ENCODE measurements at regions not wholly inside any gene's neighbourhood (a gene's known extent, or its start where the extent isn't known, plus 50 kb on each side); places are given as distances from the start of the nearest gene placed in this dataset.
"Not testable (repeated sequence)": the region's sequence is repeated elsewhere in the genome, so short reads cannot be mapped to it uniquely, and the experiment has no call there.

DNA sequence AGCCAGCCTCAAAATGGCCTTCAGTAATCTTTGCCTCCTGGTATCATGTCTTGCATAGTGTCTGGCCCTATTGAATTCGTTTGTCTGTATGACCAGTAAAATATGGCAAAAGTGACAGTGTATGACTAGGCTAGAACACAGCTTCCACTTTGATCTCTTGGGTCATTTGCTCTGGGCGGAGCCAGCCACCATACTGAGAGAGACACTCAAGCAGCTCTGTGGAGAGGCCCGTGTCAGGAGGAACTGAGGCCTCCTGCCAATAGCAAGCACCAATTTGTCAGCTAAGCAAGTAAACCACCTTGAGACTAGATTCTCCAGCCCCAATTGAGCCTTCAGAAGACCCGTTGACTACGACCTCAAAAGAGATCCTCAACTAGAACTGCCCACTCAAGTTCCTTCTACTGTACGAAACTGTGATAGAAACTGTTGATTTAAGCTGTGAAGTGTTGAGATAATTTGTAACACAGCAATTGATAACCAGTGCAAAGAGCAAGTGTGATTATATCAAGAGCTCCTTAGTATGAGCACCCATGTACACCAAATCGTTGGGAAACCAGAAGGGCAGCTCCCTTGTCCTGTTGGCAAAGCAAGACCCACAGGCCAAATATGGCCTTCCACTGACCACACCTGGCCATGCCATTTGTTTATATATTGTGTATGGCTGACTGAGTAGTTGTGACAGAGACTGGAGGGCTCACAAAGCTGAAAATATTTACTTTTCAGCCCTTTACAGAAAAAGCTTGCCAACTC, 52.7 kb upstream of the SERBP1 start:
- intact Hi-C loops (cut with DNase I): no loop called here
- no peak for ATAC-seq

DNA sequence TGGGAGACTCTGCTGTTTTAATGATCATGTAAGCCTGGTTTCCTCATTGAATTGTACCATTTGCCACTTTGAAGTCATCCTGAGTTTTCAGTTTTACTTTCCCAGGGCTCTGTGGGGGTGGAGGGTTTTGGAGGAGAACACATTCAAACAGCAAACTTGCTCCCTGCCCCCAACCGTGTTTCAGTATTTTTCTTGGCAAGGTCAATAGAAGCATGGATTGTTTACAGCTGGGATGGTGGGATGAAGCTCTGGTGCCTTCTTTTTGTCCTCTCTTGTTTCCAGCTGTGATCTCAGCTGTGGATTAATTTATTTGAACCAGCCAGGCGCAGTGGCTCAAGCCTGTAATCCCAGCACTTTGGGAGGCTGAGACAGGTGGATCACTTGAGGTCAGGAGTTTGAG, 54.3 kb upstream of the SERBP1 start:
- no peak for DNase-seq (ENCODE audit: missing footprints)
- intact Hi-C loops (cut with DNase I): no loop called here
- ATAC-seq: no peak

More for the DNA sequence above, 52.7 kb upstream of the SERBP1 start:
- no peak for DNase-seq (ENCODE audit: missing footprints)

DNA sequence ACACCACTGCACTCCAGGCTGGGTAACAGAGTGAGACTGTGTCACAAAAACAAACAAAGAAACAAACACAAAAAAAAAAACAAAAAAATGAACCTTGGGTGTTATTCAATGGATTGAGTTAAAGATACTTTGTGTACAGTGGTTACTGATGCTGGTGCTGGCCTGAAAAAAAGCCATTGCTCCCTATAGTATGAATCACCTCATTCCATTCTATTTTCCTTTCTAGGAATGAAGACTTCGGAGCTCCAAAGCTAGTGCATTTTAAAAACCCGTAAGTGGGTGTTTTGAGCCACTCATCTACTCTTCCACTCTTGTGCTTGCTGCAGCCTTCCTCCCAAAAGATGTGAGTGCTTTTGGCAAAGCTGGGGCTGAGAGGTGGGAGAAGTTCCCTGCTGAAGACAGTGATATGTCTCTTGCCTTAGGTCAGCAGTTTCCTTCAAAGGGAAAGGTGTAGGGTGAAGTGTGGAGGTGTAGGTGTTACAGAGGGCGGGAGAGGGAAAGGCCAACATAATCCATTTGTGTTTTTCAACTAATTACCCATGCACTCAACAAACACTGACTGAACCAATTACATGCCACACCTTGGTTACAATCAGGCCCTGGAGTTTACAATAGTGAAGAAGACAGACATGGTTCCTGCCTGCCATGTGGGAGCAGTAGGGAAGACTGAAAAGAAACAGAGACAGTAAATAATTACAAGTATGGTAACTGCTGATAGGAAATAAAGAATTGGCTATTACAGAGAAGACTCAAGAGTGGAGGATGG, 55.0 kb upstream of the SERBP1 start:
- DNase-seq (ENCODE audit: missing footprints): no peak
- ATAC-seq: no peak
- intact Hi-C loops (cut with DNase I): no loop called here

DNA sequence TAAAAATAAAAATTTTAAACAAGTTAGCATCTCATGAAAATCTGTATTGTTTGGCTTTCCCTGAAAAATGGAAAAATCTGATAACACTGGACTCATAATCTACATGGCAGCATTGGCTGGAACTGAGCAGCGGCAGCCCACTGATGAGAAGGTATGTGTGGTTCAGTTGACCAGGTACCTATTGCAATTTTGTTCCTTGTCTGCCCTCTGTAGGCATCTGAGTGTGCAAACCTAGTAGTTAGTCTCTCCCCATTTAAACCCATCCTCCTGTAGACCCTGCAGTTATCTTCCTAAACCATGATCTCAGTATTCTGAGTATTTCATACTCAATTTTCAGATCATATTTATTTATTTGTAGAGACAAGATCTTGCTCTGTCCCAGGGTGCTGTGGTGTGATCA, 59.4 kb upstream of the SERBP1 start:
- intact Hi-C loops (cut with DNase I): no loop called here
- no peak for DNase-seq (ENCODE audit: missing footprints)
- peak; percentile 78 for ATAC-seq

DNA sequence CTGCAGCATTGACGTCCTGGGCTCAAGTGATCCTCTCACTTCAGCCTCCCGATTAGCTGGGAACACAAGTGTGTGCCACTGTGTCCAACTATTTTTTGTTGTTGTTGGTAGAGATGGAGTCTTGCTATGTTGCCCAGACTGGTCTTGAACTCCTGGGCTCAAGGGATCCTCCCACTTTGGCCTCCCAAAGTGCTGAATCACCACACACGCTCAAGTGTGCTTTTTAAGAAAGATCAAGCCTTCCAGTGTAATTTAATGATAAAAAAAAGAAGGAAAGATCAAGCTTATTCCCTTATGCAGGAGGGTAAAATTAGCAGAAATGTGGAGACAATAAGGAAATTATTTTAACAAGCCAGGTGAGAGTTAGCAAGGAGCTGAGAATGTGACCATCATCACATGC, 61.1 kb upstream of the SERBP1 start:
- DNase-seq (ENCODE audit: missing footprints): no peak
- ATAC-seq: no peak
- intact Hi-C loops (cut with DNase I): loop anchor here (1.0 kb wide), 1 partner anchor 144 kb away; no protein-coding TSS in a partner anchor

DNA sequence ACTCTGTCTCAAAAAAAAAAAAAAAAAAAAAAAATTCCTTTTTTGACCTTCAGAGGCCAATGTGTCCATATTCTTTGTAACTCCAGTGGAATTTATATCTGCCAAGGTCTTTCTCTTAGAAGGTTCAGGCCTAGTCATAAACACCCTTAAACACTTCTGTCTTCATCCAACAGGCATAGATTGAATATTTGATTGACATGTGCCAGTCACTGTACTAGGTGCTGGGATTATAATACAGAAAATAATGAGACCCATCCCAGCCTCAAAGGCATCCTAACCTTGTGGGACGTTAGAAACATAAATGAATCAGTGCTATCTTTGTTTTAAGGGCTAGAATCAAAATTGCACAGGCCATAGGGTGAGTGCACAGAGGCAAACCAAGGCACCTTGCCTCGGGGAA, 62.9 kb upstream of the SERBP1 start:
- intact Hi-C loops (cut with DNase I): no loop called here
- ATAC-seq (no peak), DNase-seq (ENCODE audit: missing footprints) (no peak)

DNA sequence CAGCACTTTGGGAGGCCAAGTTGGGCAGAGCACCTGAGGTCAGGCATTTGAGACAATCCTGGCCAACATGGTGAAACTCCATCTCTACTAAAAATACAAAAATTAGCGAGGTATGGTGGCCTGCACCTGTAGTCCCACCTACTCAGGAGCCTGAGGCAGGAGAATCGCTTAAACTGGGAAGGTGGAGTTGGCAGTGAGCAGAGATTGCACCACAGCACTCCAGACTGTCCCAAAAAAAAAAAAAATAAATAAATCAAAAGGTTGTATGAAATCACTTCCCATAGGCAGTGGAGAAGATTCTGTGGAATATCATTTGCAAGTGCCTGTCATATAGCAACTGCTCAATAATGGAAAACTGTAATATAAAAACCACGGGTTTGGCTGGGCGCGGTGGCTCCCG, 65.1 kb upstream of the SERBP1 start:
- ATAC-seq (no peak), DNase-seq (ENCODE audit: missing footprints) (no peak)
- intact Hi-C loops (cut with DNase I): no loop called here

DNA sequence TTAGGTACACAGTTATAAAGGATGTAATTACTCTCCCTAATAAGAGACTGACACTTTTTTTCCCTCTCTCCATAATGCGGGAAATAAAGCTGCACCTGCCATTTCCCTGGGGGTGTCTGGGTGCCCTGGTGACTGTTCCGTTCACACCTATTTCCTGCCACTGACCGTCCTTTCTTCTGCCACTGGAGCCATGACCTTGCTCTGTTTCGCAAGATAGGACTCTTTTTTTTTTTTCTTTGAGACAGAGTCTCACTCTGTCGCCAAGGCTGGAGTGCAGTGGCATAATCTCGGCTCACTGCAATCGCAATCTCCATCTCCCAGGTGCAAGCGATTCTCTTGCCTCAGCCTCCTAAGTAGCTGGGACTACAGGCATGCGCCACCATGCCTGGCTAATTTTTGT, 66.1 kb upstream of the SERBP1 start:
- intact Hi-C loops (cut with DNase I): no loop called here
- DNase-seq (ENCODE audit: missing footprints): no peak

DNA sequence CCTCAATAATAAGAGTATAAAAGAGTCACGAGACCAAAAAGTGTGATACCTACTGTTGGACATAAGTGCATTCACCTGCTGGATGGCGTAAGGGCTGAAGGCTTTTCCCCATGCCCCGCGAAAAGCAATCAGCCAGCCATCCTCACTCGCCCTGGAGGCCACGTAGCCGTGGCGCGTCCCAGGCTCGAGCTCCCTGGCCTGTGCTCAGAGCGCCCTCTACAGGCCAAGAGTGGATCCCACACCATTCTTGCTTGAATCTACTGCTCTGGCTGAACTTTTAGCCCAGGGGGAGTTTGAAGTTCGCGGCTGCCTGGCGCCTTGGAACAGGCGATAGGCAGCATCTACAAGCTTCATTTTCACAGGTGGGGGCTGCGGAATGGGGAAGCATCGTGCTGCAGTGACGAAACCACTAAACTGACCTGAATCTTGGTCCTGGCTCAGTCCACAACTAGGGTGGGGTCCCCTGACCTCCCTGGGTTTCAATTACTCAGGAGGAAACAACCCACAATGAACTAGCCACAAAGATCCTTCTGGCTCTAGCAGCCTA, 70.3 kb upstream of the SERBP1 start:
- peak; percentile 88 for ATAC-seq
- DNase-seq (ENCODE audit: missing footprints): peak; percentile 91
- intact Hi-C loops (cut with DNase I): loop anchor here (2.0 to 5.0 kb wide), 3 partner anchors 152 to 288 kb away; no protein-coding TSS in a partner anchor

More for the DNA sequence above, 66.1 kb upstream of the SERBP1 start:
- ATAC-seq: no peak

DNA sequence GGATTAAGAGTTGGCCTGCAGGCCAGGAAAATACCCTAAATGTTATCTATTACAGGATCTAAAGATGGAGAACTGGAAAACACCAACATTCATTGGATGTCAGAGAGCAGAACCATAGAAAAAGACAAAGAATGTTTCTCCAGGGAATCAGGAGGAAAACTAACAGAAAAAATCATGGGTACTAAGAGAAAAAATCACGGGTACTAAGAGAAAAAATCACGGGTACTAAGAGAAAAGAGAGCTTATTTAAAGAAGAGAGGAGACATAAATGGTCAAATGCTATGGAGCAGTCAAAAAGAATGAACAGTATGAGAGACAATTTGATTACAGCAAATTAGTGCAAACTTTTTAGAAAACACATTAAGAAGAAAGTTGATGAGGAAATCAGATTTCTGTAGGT, 73.8 kb upstream of the SERBP1 start:
- DNase-seq (ENCODE audit: missing footprints) (no peak), ATAC-seq (no peak)
- intact Hi-C loops (cut with DNase I): loop anchor here (5.0 kb wide), 2 partner anchors 272 to 292 kb away; no protein-coding TSS in a partner anchor

DNA sequence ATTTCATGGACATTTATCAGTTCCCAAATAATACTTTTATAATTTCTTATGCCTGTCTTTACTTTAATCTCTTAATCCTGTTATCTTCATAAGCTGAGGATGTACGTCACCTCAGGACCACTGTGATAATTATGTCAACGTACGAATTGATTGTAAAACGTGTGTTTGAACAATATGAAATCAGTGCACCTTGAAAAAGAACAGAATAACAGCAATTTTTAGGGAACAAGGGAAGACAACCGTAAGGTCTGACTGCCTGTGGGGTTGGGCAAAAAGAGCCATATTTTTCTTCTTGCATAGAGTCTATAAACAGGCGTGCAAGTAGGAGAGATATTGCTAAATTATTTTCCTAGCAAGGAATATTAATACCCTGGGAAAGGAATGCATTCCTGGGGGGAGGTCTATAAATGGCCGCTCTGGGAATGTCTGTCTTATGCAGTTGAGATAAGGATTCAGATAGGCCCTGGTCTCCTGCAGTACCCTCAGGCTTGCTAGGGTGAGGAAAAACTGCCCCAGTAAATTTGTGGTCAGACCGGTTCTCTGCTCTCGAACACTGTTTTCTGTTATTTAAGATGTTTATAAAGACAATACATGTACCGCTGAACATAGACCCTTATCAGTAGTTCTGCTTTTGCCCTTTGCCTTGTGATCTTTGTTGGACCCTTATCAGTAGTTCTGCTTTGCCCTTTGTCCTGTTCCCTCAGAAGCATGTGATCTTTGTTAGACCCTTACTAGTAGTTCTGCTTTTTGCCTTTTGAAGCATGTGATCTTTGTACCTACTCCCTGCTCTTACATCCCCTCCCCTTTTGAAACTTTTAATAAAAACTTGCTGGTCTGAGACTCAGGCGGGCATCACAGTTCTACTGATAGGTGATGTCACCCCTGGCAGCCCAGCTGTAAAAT, 83.4 kb upstream of the SERBP1 start:
- intact Hi-C loops (cut with DNase I); DNase-seq (ENCODE audit: missing footprints); ATAC-seq: not testable (repeated sequence)

DNA sequence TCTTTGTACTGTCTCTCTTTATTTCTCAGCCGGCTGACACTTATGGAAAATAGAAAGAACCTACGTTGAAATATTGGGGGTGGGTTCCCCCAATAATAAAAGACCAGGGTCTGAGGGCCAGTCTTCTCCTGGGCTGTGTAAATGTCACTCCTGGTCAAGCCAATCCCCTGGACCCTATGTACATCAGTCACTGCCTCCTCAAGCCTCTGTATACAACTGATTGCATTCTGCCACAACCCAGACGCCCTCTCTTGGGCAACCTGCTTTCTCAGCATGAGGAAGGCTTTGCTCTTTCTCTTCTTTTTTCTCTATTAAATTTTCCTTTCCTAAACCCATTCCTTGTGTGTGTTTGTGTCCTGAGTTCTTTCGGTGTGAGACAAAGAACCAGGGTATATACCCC, 84.1 kb upstream of the SERBP1 start:
- DNase-seq (ENCODE audit: missing footprints): no peak
- intact Hi-C loops (cut with DNase I): no loop called here
- ATAC-seq: no peak

DNA sequence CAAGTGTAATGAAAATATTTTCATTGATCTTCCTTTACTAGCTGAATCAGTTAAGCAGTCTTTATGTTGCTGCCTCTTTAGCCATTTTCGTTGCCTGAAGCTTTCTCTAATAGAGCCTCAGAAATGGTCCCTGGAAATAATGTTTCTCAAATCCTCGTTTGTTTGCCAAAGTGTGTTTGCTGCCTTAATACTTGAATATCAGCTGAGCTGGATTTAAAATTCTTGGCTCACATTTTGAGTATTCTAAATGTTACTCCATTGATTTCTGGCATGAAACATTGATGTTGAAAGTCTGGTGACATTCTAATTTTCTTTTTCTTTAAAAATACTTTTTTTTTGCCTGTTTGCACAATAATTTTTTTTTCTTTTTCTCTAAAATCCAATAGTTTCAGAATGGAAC, 84.6 kb upstream of the SERBP1 start:
- no peak for ATAC-seq
- intact Hi-C loops (cut with DNase I): no loop called here

DNA sequence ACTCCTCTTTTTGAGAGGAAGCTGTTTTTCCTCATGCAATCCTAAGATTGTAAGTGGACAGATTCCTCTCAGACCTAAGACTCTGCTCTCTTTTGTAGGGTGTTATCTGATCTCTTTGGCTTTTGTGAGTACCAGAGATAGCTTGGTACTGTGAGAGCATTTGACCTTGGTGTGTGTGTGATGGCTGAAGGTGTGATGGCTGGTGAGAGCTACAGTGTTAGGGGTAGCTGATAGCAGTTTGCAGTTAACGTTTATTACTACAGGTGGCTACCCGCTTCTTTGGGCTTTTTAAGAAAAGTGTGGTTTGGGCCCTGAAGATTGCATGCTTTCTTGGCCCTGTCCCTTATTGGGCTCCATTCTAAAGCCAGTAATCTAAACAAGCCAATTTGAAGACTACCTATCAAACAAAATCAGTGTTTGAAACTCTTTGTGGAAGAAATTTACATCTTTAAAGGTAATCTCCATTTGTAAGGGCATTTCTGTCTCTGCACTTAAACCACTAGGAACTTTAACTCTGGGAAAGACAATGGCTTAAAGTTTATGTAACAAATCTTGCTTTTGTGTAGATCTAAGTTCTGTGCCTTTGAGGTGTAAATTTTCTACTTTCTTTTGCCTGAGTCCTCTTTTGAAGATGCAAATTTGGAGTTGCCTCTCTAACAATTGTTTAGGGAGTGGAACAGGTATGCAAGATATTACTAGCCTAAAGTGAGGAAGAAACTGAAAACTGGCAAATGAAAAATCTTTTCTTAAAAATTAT, 85.3 kb upstream of the SERBP1 start:
- intact Hi-C loops (cut with DNase I): no loop called here
- no peak for DNase-seq (ENCODE audit: missing footprints)
- no peak for ATAC-seq

More for the DNA sequence above, 84.6 kb upstream of the SERBP1 start:
- no peak for DNase-seq (ENCODE audit: missing footprints)

DNA sequence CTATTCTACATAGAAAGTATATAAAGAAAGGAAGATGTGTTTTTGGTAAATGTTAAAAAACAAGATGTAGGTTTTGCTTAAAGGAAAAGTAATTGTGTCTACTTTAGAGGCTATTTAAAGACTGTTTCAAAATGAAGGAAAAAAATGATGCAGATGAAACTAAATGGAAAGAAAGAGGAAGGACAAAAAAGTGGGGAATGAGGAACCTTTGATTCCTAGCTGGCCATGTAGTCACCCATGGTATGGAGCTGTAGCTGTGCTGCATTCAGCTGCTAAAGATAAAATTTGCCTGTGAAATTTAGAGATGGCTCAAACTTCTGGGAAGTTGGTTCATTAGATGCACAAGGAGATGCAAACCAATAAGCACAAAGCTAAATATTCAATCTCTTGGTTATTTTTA, 86.8 kb upstream of the SERBP1 start:
- DNase-seq (ENCODE audit: missing footprints): no peak
- intact Hi-C loops (cut with DNase I): no loop called here
- no peak for ATAC-seq

DNA sequence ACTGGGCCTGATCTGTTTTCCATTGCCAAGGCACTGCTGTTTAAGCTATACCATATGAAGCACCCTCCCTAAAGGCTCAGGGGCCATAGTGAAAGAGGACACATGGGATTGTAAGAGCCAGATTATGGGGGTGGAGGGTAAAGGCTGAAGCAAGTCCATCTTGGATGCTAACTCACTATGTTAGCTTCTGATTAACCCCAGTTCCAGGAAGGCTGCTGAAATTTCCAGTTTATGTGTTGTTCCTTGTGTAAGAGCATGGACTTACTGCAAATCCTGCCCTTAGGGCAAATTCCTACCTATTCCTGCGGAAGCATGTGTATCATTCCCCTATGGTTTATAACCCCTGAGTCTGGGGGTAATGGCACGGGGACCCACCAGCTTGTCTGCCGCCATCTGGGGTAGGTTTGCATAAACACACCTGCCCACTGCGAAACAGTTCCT, 91.8 kb upstream of the SERBP1 start:
- intact Hi-C loops (cut with DNase I): no loop called here
- ATAC-seq: no peak
- DNase-seq (ENCODE audit: missing footprints): no peak

DNA sequence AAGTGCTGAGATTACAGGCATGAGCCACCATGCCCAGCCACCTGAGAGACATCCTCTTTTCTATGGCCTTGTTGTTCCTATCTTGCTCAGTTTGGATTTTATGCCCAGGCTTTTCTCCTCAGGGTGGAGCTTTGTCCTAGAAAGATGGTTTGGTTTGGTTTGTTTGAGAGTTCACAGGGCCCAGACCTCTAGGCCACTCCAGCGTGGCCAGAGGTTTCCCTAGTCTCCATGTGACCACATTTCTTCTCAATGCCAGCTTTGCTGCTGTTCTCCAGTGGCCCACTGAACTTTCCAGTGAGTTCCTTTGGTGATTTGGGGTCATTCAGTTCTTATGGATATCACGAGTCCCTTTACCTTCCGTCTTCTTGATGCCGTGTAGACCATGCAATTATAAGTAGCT, 92.6 kb upstream of the SERBP1 start:
- DNase-seq (ENCODE audit: missing footprints) (no peak), ATAC-seq (no peak)
- intact Hi-C loops (cut with DNase I): no loop called here
